HepG2 (cell line): ENCODE measurements at regions not wholly inside any gene's neighbourhood (a gene's known extent, or its start where the extent isn't known, plus 50 kb on each side); places are given as distances from the start of the nearest gene placed in this dataset.

Experiments used
- ATAD3A ChIP-seq: sonication (generic); formaldehyde crosslinking; IDR thresholded peaks from 2 replicates; pipeline ENCODE4 v1.4.0; 2020; ENCODE audit warnings: missing genetic modification reagents
- CREM ChIP-seq, 2 experiments: sonication (generic) in 1 of 2; formaldehyde crosslinking in 1 of 2; IDR thresholded peaks; 2 replicates each; pipeline versions ENCODE4 v1.4.0 to v1.6.1; 2016 to 2020; ENCODE audit warnings: antibody characterized with exemption in 1 of 2, mild to moderate bottlenecking in 1 of 2, missing genetic modification reagents in 1 of 2
- E2F2 ChIP-seq: sonication (generic); formaldehyde crosslinking; IDR thresholded peaks from 2 replicates; pipeline ENCODE4 v1.4.0; 2020; ENCODE audit warnings: missing genetic modification reagents, borderline replicate concordance
- EHMT2 ChIP-seq: fragments of 200-600 bp; sonication (generic); IDR thresholded peaks from 2 replicates; pipeline ENCODE4 v1.7.0; 2017; ENCODE audit warnings: antibody characterized with exemption, low read depth, low read length, borderline replicate concordance
- KLF11 ChIP-seq: IDR thresholded peaks from 2 replicates; pipeline ENCODE4 v1.6.1; 2016; ENCODE audit warnings: missing compliant biosample characterization
- KMT2A ChIP-seq: sonication (generic); formaldehyde crosslinking; IDR thresholded peaks from 2 replicates; pipeline ENCODE4 v1.4.0; 2020; ENCODE audit warnings: missing genetic modification reagents
- MEIS2 ChIP-seq: sonication (generic); formaldehyde crosslinking; IDR thresholded peaks from 2 replicates; pipeline ENCODE4 v1.9.0; 2021; ENCODE audit warnings: mild to moderate bottlenecking, missing genetic modification reagents
- MTF2 ChIP-seq: sonication (generic); formaldehyde crosslinking; IDR thresholded peaks from 2 replicates; pipeline ENCODE4 v1.5.0; 2020; ENCODE audit warnings: missing genetic modification reagents, borderline replicate concordance
- PRDM15 ChIP-seq: sonication (generic); formaldehyde crosslinking; IDR thresholded peaks from 2 replicates; pipeline ENCODE4 v1.4.0; 2020; ENCODE audit warnings: missing genetic modification reagents
- PTBP1 ChIP-seq: fragments of 200-400 bp; formaldehyde crosslinking; IDR thresholded peaks from 2 replicates; pipeline ENCODE4 v1.6.1; 2018; ENCODE audit warnings: low read length, low read depth; ENCODE audit not compliant: poor library complexity, severe bottlenecking
- RARG ChIP-seq: sonication (generic); formaldehyde crosslinking; IDR thresholded peaks from 2 replicates; pipeline ENCODE4 v1.4.0; 2020; ENCODE audit warnings: low read depth, mild to moderate bottlenecking, missing genetic modification reagents
- RNF2 ChIP-seq: fragments of 450-650 bp; conservative IDR thresholded peaks from 2 replicates; pipeline ENCODE4 v1.6.1; 2016; ENCODE audit warnings: low read depth
- SP2 ChIP-seq: sonication (generic); formaldehyde crosslinking; IDR thresholded peaks from 2 replicates; pipeline ENCODE4 v1.5.1; 2020; ENCODE audit warnings: mild to moderate bottlenecking, missing genetic modification reagents
- TEF ChIP-seq: sonication (generic); formaldehyde crosslinking; IDR thresholded peaks from 2 replicates; pipeline ENCODE4 v1.5.0; 2020; ENCODE audit warnings: missing genetic modification reagents
- THAP11 ChIP-seq: IDR thresholded peaks from 2 replicates; pipeline ENCODE4 v1.6.1; 2016; ENCODE audit warnings: missing biosample characterization, missing genetic modification reagents
- TRIM24 ChIP-seq: sonication (generic); formaldehyde crosslinking; IDR thresholded peaks from 2 replicates; pipeline ENCODE4 v1.8.0; 2022; ENCODE audit warnings: mild to moderate bottlenecking, missing genetic modification reagents
- ZFP37 ChIP-seq: sonication (generic); formaldehyde crosslinking; IDR thresholded peaks from 2 replicates; pipeline ENCODE4 v1.4.0; 2020; ENCODE audit warnings: missing genetic modification reagents, borderline replicate concordance
- ZNF33B ChIP-seq: sonication (generic); formaldehyde crosslinking; IDR thresholded peaks from 2 replicates; pipeline ENCODE4 v1.5.1; 2020; ENCODE audit warnings: mild to moderate bottlenecking, missing genetic modification reagents
- ZNF563 ChIP-seq: sonication (generic); formaldehyde crosslinking; IDR thresholded peaks from 2 replicates; pipeline ENCODE4 v1.8.0; 2022; ENCODE audit warnings: mild to moderate bottlenecking, moderate library complexity, missing genetic modification reagents
- ZNF570 ChIP-seq: sonication (generic); formaldehyde crosslinking; IDR thresholded peaks from 2 replicates; pipeline ENCODE4 v1.4.0; 2020; ENCODE audit warnings: mild to moderate bottlenecking, missing genetic modification reagents, borderline replicate concordance
- ZNF644 ChIP-seq: IDR thresholded peaks from 2 replicates; pipeline ENCODE4 v1.6.1; 2016; ENCODE audit warnings: low read depth
- ZNF703 ChIP-seq: sonication (generic); formaldehyde crosslinking; IDR thresholded peaks from 2 replicates; pipeline ENCODE4 v1.5.1; 2020; ENCODE audit warnings: missing genetic modification reagents, mild to moderate bottlenecking, moderate library complexity, borderline replicate concordance
- ZNF747 ChIP-seq: sonication (generic); formaldehyde crosslinking; IDR thresholded peaks from 2 replicates; pipeline ENCODE4 v1.8.1; 2023; ENCODE audit warnings: missing genetic modification reagents, mild to moderate bottlenecking, borderline replicate concordance
- ZNF780A ChIP-seq: sonication (generic); formaldehyde crosslinking; IDR thresholded peaks from 2 replicates; pipeline ENCODE4 v1.8.0; 2022; ENCODE audit warnings: mild to moderate bottlenecking, missing genetic modification reagents, moderate library complexity
- ZNF790 ChIP-seq: sonication (generic); formaldehyde crosslinking; IDR thresholded peaks from 2 replicates; pipeline ENCODE4 v1.8.0; 2022; ENCODE audit warnings: missing genetic modification reagents, mild to moderate bottlenecking, borderline replicate concordance
- ZSCAN5A ChIP-seq: sonication (generic); formaldehyde crosslinking; IDR thresholded peaks from 2 replicates; pipeline ENCODE4 v1.8.0; 2022; ENCODE audit warnings: mild to moderate bottlenecking, missing genetic modification reagents, borderline replicate concordance

GRCh38 chr2:234802845-234803171 lies 149.0 kb upstream of the SH3BP4 start (continued):
- TF ChIP-seq E2F2 (no peak), ZFP37 (CRISPR knock-in tag) (no peak), TRIM24 (CRISPR knock-in tag) (no peak), PTBP1 (no peak), ZNF644 (0 out of 2 replicates have a peak, but pooled peaks have one; percentile 57), ZNF563 (no peak), ZNF33B (CRISPR knock-in tag) (no peak), ZSCAN5A (CRISPR knock-in tag) (no peak), SP2 (no peak), TEF (CRISPR knock-in tag) (no peak), RNF2 (no peak), KMT2A (no peak), ZNF790 (CRISPR knock-in tag) (no peak), EHMT2 (no peak), ZNF747 (CRISPR knock-in tag) (no peak), ZNF703 (CRISPR knock-in tag) (no peak), ATAD3A (no peak), PRDM15 (CRISPR knock-in tag) (no peak), THAP11 (CRISPR knock-in tag) (0 out of 2 replicates have a peak, but pooled peaks have one; percentile 23), RARG (CRISPR knock-in tag) (no peak), KLF11 (CRISPR knock-in tag) (no peak), CREM (IDR thresholded peaks at IDR 0.05) (no peak), CREM (CRISPR knock-in tag; IDR thresholded peaks at IDR 0.05) (no peak), ZNF570 (CRISPR knock-in tag) (no peak), MEIS2 (CRISPR knock-in tag) (no peak), ZNF780A (CRISPR knock-in tag) (no peak), MTF2 (CRISPR knock-in tag) (no peak)
